Astrocyte (in vitro differentiated cells and primary cell): ENCODE measurements at regions not wholly inside any gene's neighbourhood (a gene's known extent, or its start where the extent isn't known, plus 50 kb on each side); places are given as distances from the start of the nearest gene placed in this dataset.
A peak's percentile ranks its signal among the peaks of the same experiment; 100 is the strongest.

Source experiments
- DNase-seq: peaks from one replicate; pipeline ENCODE4 v3.0.0-alpha.2; 2010; ENCODE audit warnings: low read depth
- FAIRE-seq: peaks from 2 replicates; lab custom pipeline; 2011; peaks lifted over from hg19 to GRCh38; lab: Jason Lieb, UNC
- H2AFZ ChIP-seq: 2 replicates; pipeline ENCODE4 v1.6.0; 2012; ENCODE audit warnings: low read depth, low read length, inconsistent platforms
- H3K27ac ChIP-seq: 2 replicates; pipeline ENCODE4 v1.5.1; 2011; ENCODE audit warnings: low read depth, low read length, inconsistent platforms
- H3K27me3 ChIP-seq: 2 replicates; pipeline ENCODE4 v1.6.0; 2011; ENCODE audit warnings: low read length, inconsistent platforms; ENCODE audit not compliant: insufficient read depth
- H3K36me3 ChIP-seq: 2 replicates; pipeline ENCODE4 v1.5.1; 2011; ENCODE audit warnings: low read length, inconsistent platforms; ENCODE audit not compliant: insufficient read depth
- H3K4me1 ChIP-seq: 2 replicates; pipeline ENCODE4 v1.5.1; 2011; ENCODE audit warnings: low read length, inconsistent platforms; ENCODE audit not compliant: insufficient read depth
- H3K4me2 ChIP-seq: 2 replicates; pipeline ENCODE4 v1.6.0; 2012; ENCODE audit warnings: low read length, inconsistent platforms
- H3K4me3 ChIP-seq: 2 replicates; pipeline ENCODE4 v1.5.1; 2011; ENCODE audit warnings: low read depth, mild to moderate bottlenecking, low read length, inconsistent platforms; ENCODE audit not compliant: insufficient read depth
- H3K79me2 ChIP-seq: 2 replicates; pipeline ENCODE4 v1.6.0; 2012; ENCODE audit warnings: mild to moderate bottlenecking, low read length, inconsistent platforms; ENCODE audit not compliant: insufficient read depth
- H3K9ac ChIP-seq: 2 replicates; pipeline ENCODE4 v1.6.0; 2012; ENCODE audit warnings: mild to moderate bottlenecking, low read length, inconsistent platforms
- H3K9me3 ChIP-seq: 2 replicates; pipeline ENCODE4 v1.5.1; 2012; ENCODE audit warnings: low read depth, mild to moderate bottlenecking, low read length, inconsistent platforms; ENCODE audit not compliant: insufficient read depth
- H4K20me1 ChIP-seq: 2 replicates; pipeline ENCODE4 v1.6.0; 2012; ENCODE audit warnings: low read length, inconsistent platforms; ENCODE audit not compliant: insufficient read depth
- H3K27ac Mint-ChIP-seq: one replicate; pipeline ENCODE4 v1.8.0; 2021; ENCODE audit warnings: mild to moderate bottlenecking, mixed read lengths; ENCODE audit not compliant: unreplicated experiment
- H3K27me3 Mint-ChIP-seq: one replicate; pipeline ENCODE4 v1.8.0; 2021; ENCODE audit warnings: low read depth, mixed read lengths; ENCODE audit not compliant: unreplicated experiment
- H3K36me3 Mint-ChIP-seq: one replicate; pipeline ENCODE4 v1.8.0; 2021; ENCODE audit warnings: low read depth, mixed read lengths; ENCODE audit not compliant: unreplicated experiment
- H3K4me1 Mint-ChIP-seq: one replicate; pipeline ENCODE4 v1.8.0; 2021; ENCODE audit warnings: low read depth, mixed read lengths; ENCODE audit not compliant: unreplicated experiment
- H3K4me3 Mint-ChIP-seq: one replicate; pipeline ENCODE4 v1.8.0; 2021; ENCODE audit warnings: mild to moderate bottlenecking, moderate library complexity, mixed read lengths; ENCODE audit not compliant: unreplicated experiment
- H3K9me3 Mint-ChIP-seq: one replicate; pipeline ENCODE4 v1.8.0; 2021; ENCODE audit warnings: mild to moderate bottlenecking, mixed read lengths; ENCODE audit not compliant: unreplicated experiment
- CTCF ChIP-seq: IDR thresholded peaks from 2 replicates; pipeline ENCODE4 v1.5.1; 2011; ENCODE audit warnings: low read depth, mild to moderate bottlenecking, inconsistent platforms, low read length, moderate library complexity; ENCODE audit not compliant: insufficient read depth
- EZH2 ChIP-seq: IDR thresholded peaks from 2 replicates; pipeline ENCODE4 v1.6.1; 2012; ENCODE audit warnings: mild to moderate bottlenecking, low read length, inconsistent platforms; ENCODE audit not compliant: insufficient read depth

- Histone ChIP-seq H3K27me3 (no peaks in the 10 kb centered on the region), H3K36me3 (no peaks in the 10 kb centered on the region), H4K20me1 (no peaks in the 10 kb centered on the region), H3K9me3 (no peaks in the 10 kb centered on the region), H3K9ac (no peak overlapping the region), H2AFZ (no peak overlapping the region), H3K4me3 (no peak overlapping the region), H3K27ac (no peak overlapping the region), H3K79me2 (no peaks in the 10 kb centered on the region), H3K4me2 (no peak overlapping the region), H3K4me1 (peaks cover 7% of the 10 kb centered on the region)
- DNase-seq (no peak), FAIRE-seq (no peak)
- Mint-ChIP-seq H3K27ac (no peak overlapping the region), H3K4me3 (no peak overlapping the region), H3K4me1 (no peaks in the 10 kb centered on the region), H3K9me3 (peaks cover 6% of the 10 kb centered on the region), H3K27me3 (peaks cover 4% of the 10 kb centered on the region), H3K36me3 (peaks cover 2% of the 10 kb centered on the region)
- TF ChIP-seq EZH2 (no peak), CTCF (no peak)
Measured at GRCh38 chr13:44158098-44158521, 215.5 kb upstream of the SERP2 start.

- Histone ChIP-seq H2AFZ (no peak overlapping the region), H3K9ac (no peak overlapping the region), H3K27ac (peak overlapping the region; percentile 30), H3K27me3 (no peaks in the 10 kb centered on the region), H4K20me1 (no peaks in the 10 kb centered on the region), H3K4me1 (peaks cover 7% of the 10 kb centered on the region), H3K79me2 (no peaks in the 10 kb centered on the region), H3K4me3 (no peak overlapping the region), H3K9me3 (no peaks in the 10 kb centered on the region), H3K36me3 (no peaks in the 10 kb centered on the region), H3K4me2 (no peak overlapping the region)
- Mint-ChIP-seq H3K9me3 (peaks cover 6% of the 10 kb centered on the region), H3K27me3 (peaks cover 4% of the 10 kb centered on the region), H3K36me3 (peaks cover 2% of the 10 kb centered on the region), H3K4me3 (no peak overlapping the region), H3K27ac (no peak overlapping the region), H3K4me1 (no peaks in the 10 kb centered on the region)
- FAIRE-seq (no peak), DNase-seq (no peak)
- TF ChIP-seq EZH2 (no peak), CTCF (no peak)
Measured at GRCh38 chr13:44158881-44159632, 214.6 kb upstream of the SERP2 start.

DNA sequence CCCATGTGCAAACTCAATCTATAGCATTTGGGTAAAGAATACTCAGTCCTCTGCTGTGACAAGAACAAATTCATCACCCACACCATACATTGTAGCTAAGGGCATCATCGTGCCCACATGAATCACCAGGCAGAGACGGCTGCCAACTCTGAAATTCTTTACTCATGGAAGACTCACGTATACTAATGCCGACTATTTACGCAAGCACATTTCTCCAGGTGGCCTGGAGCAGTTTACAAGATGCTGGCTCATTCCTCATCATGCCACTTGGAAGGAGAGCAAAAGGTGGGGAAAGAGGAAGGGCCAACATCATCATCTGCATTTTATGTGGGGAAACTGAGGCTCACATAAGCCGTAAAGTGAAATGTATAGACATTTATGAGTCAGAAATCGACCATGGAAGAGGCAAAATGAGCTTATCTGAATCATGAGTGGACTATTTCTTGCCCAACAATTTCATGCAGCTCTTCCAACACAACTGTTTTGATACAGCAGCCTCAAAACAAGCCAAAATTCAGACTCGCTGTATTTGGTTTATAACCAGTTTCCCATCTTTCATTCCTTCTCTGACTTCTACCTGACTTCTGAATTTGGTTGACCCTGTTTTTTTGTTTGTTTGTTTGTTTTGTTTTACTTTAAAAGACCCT is 213.9 kb upstream of the SERP2 start:
- no peaks in the 10 kb centered on the region for H3K9me3 ChIP-seq
- no peaks in the 10 kb centered on the region for H3K27me3 ChIP-seq
- Mint-ChIP-seq H3K27ac (peak overlapping the region; percentile 47), H3K36me3 (peaks cover 2% of the 10 kb centered on the region), H3K27me3 (peaks cover 4% of the 10 kb centered on the region), H3K4me1 (no peaks in the 10 kb centered on the region), H3K9me3 (peaks cover 8% of the 10 kb centered on the region), H3K4me3 (no peak overlapping the region)
- H2AFZ ChIP-seq = no peak overlapping the region
- H4K20me1 ChIP-seq = no peaks in the 10 kb centered on the region
- peaks cover 7% of the 10 kb centered on the region for H3K4me1 ChIP-seq
- TF ChIP-seq CTCF = no peak
- TF ChIP-seq EZH2 = no peak
- no peak overlapping the region for H3K4me3 ChIP-seq
- no peak overlapping the region for H3K27ac ChIP-seq
- no peaks in the 10 kb centered on the region for H3K36me3 ChIP-seq
- no peak overlapping the region for H3K9ac ChIP-seq
- FAIRE-seq (no peak), DNase-seq (no peak)
- H3K79me2 ChIP-seq = no peaks in the 10 kb centered on the region
- no peak overlapping the region for H3K4me2 ChIP-seq
